ENCODE measurements at regions not wholly inside any gene's neighbourhood (a gene's known extent, or its start where the extent isn't known, plus 50 kb on each side); places are given as distances from the start of the nearest gene placed in this dataset.

DNA sequence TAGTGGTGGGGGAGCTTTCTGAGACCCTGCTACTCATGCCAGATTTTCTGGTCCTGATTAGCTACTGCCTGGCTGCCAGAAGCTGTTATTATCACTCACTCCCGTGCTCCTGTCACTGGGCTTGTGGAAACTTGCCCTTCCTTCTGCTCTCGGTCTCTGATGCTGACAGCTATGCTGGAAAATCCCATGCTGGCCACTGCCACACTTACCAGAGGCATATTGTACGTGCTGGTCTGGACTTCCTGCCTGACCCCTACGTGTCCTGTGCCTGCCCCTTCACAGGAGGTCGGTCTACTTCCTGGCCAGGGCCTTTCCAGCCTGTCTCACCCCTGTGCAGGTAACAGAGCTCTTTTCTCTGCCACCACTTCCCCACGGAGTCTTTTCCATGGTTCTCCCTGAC lies 149.4 kb upstream of the PLEKHG7 start:
- TF ChIP-seq, protein P1, sequence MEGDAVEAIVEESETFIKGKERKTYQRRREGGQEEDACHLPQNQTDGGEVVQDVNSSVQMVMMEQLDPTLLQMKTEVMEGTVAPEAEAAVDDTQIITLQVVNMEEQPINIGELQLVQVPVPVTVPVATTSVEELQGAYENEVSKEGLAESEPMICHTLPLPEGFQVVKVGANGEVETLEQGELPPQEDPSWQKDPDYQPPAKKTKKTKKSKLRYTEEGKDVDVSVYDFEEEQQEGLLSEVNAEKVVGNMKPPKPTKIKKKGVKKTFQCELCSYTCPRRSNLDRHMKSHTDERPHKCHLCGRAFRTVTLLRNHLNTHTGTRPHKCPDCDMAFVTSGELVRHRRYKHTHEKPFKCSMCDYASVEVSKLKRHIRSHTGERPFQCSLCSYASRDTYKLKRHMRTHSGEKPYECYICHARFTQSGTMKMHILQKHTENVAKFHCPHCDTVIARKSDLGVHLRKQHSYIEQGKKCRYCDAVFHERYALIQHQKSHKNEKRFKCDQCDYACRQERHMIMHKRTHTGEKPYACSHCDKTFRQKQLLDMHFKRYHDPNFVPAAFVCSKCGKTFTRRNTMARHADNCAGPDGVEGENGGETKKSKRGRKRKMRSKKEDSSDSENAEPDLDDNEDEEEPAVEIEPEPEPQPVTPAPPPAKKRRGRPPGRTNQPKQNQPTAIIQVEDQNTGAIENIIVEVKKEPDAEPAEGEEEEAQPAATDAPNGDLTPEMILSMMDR (conservative IDR thresholded peaks at IDR 0.05; ENCODE audit: low read depth, low read length) = no peak
- no peak for TF ChIP-seq EZH2 (IDR thresholded peaks at IDR 0.05; ENCODE audit: borderline replicate concordance, low read depth, low read length, poor library complexity, severe bottlenecking)

Measured in A673 (cell line).